HG03432 (cell line): ENCODE measurements at regions not wholly inside any gene's neighbourhood (a gene's known extent, or its start where the extent isn't known, plus 50 kb on each side); places are given as distances from the start of the nearest gene placed in this dataset.

Experiments
- ATAC-seq: cut with Tn5 transposase; IDR thresholded peaks from one replicate; pipeline ENCODE4 v1.9.1; 2021; ENCODE audit warnings: mild to moderate bottlenecking, moderate library complexity; ENCODE audit not compliant: unreplicated experiment

DNA sequence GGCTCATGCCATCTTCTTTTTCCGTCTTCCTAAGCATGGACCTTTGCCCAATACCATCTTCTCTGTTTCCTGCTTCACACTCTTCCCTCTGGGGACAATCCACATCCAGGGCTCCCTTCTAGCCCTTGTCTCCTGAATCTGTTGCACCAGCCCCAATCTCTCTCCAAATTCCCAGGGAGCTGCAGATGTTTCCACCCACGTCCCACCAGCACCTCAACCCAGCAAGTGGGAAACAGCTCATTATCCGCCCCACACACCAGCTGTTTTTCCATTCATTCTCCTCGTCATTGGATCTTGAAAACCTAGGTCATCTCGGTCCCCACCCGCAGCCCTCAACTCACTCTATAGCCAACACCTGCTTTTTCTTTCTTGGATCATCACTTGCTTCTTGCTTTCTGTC, 185.0 kb upstream of the CDYL start:
- ATAC-seq, result no peak

DNA sequence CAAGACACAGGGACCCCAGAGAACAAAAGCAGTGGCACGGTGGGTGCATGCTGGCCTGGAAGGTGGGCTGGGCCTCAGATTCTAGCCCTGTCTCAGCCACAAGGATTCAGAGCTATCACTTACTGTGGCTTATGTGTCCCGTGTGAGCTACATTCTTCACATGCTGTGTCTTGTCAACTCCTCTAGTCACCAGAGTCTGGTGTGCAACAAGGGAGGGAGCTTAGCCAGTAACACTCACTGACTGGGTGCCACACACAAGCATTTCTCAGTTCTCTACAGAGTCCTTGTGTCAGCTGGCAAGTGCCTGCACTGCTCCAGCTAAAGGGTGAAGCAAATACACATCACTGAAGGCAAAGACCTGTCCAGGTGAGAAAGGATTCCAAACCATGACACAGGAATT, 186.9 kb upstream of the CDYL start:
- no peak for ATAC-seq

DNA sequence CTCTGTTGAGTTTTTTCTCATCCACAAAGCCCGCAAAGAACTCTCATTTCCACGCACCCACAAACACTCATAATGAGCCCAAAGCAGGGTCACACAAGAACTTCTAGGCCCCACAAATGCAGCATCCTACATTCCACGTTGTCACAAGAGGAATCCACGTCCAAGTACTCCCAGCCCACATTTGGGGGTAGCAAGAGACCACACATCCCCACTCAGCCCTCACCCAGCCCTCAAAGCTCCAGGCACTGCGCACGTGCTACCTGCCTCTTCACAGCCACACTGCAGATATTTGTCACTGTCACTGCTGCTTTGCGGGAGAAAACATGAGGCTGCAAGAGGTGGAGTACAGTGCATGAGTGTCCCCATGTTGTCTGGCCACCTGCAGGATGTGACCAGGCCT, 187.6 kb upstream of the CDYL start:
- no peak for ATAC-seq

DNA sequence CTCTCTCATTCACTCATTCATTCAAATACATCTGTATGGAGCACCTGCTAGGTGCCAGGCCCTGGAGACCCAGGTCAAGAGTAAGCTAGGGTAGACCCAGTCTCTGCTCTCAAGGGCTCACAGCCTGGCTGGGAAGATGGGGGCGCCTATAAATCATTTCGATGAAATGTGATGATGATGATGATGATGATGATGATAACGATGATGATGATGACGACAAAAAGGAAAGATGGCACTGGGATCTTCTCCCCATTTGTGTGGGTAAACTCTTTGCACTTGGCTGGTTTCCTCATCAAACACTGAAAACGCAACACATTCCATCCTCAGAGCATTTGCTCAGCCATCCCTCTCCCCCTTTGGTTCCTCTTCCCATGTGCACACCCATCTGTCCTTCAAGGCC, 188.0 kb upstream of the CDYL start:
- ATAC-seq, result no peak

DNA sequence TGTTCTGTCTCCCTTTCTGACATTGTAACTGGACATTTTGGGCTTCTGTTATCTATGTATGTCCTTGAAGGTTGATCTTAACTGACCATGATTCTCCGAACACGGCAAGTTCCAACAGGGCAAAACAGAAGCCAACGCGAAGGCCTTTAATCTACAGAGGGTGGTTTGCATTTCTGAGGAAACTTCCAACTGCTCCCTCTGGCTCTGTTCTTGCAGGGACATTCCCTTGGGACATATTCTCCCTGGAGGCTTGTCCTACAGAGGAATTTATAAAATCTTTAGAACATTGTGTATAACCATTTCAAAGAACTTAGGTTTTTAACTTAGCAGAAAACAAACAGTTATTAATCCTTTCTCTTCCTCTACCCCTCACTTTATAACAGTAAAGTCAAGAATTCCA, 189.0 kb upstream of the CDYL start:
- ATAC-seq, result no peak

DNA sequence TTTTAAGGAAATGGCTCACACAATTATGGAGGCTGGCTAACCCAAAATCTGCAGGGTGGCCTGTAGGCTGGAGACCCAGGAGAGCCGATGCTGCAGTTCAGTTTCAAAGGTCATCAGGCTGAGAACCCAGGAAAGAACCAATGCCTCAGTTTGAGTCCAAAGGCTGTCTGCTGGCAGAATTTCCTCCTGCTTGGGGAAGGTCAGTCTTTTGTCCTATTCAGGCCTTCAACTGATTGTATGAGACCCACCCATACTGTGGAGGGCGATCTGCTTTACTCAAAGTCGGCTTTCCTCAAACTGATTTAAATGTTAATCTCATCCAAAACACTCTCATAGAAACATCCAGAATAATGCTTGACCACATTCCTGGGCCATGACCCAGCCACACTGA, 189.7 kb upstream of the CDYL start:
- no peak for ATAC-seq

DNA sequence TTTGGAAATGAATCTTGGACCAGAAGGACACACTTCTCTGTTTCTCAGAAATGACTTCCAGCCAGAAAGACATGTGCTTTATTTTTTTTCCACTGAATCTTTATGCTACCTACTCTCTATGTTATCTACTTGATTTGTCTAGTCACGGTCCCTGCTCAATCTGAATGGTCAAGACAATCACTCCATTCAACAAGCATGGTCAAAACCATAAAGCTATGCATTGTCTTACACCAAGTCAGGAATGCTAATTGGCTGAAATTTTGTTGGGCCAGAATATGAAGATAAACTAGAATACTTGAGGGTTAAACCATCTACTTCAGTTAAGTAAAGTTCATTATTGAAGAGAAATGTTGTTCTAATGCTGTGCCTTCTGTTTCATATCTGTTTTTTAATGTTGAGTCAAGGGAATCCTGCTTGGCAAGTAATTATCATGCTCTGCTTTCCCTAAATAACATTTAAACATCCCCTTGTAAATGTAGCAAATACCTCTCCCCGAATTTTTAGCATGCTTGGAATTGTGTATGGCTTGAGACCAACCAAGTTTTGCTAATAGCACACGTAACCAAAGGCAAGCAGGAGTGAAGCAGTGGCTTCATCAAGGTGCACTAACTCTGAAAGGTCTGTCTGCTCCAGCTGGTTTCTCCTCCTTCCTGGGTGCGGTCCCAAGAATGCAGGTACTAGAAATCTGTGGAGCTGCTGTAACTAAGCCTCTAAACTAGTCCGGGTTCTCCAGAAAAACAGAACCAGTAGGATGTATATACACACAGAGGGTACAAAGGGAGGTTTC, 190.3 kb upstream of the CDYL start:
- ATAC-seq, result no peak

DNA sequence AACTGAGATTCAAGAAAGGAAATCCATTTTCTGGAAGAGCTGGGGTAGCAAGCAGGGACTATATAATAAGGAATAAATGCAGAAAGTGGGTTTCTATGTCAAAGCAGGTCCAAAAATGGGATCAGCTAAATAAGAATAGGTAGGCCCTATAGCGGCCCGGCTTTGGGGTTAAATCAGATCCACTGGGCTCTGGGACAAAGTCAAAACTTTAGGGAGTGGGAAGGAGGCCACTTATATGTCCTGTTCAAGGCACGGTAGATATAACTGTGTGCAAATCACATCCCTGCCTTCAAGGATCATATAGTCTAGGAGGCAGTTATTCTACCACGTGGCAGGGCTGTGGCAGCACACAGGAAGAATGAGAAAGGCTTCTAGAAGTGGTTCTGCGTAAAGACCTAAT, 191.4 kb upstream of the CDYL start:
- ATAC-seq, result no peak

DNA sequence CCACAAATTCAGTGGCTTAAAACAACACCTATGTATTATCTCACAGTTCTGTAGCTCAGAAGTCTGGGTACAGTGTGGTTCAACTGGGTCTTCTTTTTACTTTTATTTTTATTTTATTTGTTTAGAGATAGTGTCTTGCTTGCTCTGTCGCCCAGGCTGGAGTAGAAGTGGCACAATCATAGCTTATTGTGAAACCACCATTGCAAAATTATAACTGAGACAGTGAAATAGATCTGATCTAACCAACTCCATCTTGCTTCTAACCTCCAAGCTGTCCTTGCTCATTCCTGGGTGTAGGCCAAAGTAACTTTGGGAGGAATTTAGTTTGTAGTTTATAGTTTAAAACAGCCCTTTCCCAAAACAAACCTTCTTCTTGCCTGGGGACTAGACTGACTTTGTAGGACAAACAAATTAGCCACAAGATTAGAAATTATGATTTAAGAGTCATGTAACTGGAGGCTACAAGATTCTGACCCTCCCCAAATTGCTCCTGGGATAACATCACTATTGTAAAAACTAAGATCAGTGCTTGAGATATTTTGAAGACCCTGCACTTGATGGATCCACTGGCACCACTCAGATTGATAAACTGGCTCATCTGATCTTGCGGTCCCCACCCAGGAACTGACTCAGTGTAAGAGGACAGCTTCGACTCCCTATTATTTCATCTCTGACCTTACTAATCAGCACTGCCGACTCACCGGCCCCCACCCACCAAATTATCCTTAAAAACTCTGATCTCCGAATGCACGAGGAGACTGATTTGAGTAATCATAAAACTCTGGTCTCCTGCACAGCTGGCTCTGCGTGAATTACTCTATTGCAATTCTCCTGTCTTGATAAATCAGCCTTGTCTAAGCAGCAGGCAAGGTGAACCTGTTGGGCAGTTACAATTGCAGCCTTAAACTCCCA, 193.4 kb upstream of the CDYL start:
- no peak for ATAC-seq

DNA sequence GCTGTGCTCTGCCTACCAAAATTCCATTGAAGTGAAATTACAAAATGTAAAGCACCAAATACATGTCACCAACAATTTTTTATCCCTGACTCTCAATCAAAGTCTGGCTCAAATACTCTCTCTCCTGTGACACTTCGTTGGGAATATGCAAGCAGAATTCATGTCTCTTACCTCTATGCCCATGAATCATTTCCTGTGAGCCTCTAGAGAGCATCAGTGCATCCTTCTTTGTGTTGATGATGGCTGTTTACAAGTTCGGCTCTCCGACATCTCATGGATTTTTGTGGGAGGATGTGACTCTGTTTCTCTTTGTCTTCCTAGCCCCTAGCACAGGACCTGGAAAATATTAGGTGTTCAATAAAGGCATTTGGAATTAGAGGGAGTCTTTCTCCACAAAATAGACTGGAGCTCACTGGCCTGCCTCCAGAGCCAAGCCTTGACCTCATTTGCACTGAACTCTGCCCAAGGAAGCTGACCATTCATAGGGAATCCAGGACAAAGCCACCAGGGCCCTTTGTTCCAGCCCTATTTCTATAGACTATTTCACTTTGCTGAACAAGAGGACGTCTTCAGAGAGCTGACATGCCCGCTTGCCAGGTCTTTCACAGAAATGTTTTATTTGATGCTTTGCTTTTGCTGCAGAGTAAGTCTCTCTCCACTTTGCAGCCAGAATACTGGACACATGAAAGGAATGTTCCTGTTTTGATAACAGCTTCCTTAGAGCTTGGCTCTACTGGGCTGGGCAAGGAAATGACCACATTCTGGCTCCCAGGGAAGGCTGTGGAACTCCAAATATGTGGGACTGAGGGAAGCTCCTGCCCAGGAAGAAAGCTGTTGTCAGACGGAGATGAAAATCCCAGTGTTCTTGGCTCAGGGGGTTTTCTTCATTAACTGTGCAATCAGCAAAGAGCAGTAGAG, 194.5 kb upstream of the CDYL start:
- no peak for ATAC-seq

DNA sequence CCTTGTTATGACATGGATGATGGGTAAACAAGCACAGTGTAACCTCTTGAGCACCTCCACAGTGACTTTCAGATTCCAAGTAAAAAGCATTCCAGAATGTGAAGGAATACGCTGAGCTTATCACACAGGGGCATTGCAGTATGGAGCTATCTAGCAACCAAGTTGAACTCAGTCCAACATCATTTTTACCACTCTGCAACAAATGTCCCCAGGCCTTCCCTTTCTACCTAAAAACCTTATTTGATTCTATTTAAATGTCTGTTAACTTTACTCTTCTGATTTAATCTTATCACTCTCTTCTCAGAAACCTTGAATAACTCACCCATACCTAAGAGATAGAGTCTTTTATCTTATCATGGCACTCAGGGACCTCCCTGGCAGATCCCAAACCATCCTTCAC, 195.8 kb upstream of the CDYL start:
- ATAC-seq, result no peak

DNA sequence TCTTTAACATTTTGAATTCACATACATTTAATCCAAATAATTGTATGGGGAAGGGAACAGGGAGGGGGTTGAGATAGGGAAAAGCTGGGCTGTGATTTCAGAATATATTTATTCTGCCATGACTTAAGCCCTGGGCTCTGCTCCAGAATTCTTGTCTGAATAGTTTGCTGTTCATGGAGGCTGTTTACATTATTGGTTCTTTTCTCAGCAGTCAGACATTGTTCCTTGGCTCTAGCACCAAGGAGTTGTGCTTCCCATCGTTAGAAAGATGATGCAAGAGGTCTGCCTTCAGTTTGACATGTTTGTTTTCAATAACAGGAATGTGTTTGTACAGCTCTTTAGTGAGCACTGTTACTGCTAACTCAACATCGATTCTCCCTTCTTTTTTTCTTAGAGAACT, 198.8 kb upstream of the CDYL start:
- ATAC-seq, result no peak

DNA sequence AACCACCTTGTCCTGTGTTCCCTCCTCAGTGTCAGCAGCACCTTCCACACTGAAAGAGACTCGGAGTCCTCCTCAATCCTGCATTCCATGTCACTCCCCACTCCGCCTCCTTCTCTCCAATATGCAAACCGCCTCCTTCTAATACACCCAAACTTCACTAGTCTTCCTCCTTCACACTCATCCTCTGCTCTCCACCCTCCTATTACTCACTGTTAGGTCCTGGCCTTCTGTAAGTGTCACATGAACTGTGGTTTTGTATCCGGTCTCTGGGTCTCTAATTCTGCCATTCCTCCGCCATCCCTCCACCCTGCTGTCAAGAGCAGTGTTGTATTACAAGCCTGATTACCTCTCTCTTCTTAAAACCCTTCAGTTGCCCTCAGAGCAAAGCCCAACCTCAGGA, 200.5 kb upstream of the CDYL start:
- ATAC-seq, result no peak

DNA sequence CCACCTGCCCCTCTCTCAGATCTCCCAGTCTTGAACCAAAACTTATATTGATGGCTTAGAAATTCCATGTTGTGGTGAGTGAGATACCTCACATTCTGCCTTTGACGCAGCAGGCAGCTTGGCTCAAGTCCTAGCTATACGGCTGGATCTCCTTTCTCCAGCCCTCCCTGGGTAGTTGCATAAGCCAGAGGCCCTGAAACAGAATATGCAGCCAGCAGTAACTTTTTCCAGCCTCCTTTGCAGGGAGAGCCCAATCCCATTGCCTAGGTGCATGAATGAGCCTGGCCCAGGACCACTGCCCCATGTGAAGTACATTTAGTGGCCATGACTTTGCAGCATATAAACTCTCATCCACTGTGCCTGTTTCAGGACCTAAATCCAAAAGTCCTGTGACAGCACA, 202.2 kb upstream of the CDYL start:
- ATAC-seq, result no peak

DNA sequence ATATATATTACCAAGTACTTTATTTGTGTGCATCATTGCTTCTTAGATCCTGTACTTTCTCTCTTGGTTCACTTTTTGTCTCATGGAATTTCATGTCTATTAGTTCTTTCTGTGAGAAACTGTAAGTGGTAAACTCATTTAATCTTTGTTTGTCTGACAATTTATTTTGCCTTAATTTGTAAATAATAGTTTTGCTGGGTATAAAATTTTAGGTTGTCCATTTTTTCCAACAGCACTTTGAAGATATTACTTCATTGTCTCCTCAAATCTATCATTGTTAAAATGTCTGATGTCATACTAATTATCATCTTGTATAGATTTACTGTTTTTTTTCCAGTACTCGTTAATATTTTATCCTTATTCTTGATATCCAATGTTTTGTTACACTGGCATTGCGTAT, 205.2 kb upstream of the CDYL start:
- ATAC-seq, result no peak

DNA sequence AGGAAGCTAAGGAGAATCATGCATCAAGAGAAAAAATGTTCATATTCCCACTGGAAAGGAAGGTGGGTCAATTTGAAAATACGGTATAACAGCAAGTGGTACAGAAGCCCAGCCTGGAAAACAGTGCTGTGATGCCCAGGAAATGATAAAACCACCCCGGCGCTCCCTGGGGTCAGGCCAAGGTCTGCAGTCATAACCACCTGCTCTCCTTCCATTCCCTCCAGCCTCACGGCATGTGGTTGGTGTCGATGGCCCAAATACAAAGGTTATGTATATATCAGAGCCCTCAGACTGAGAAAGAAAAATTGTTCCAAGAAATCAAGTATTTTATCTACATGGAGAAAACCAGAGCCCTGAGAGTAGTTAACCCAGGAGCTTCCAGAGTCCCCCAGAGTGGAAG, 208.1 kb upstream of the CDYL start:
- no peak for ATAC-seq

DNA sequence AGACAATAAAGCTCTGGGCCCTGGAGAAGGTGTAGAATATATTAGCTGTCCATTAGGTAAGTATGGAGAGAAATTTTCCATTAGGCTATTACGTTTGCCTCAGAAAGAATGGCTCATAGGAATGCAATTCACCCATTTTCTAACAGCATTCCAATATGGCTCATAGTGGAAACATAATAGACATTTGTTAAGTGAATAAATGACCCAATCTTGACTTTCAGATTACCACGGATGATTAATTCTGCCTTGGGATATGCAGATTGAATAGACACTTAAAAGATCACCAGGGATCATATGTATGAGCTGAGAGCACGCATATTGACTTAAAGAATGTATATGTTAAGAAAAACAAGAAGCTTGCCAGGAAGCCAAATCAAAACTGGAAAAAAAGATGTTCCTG, 209.1 kb upstream of the CDYL start:
- ATAC-seq, result no peak

DNA sequence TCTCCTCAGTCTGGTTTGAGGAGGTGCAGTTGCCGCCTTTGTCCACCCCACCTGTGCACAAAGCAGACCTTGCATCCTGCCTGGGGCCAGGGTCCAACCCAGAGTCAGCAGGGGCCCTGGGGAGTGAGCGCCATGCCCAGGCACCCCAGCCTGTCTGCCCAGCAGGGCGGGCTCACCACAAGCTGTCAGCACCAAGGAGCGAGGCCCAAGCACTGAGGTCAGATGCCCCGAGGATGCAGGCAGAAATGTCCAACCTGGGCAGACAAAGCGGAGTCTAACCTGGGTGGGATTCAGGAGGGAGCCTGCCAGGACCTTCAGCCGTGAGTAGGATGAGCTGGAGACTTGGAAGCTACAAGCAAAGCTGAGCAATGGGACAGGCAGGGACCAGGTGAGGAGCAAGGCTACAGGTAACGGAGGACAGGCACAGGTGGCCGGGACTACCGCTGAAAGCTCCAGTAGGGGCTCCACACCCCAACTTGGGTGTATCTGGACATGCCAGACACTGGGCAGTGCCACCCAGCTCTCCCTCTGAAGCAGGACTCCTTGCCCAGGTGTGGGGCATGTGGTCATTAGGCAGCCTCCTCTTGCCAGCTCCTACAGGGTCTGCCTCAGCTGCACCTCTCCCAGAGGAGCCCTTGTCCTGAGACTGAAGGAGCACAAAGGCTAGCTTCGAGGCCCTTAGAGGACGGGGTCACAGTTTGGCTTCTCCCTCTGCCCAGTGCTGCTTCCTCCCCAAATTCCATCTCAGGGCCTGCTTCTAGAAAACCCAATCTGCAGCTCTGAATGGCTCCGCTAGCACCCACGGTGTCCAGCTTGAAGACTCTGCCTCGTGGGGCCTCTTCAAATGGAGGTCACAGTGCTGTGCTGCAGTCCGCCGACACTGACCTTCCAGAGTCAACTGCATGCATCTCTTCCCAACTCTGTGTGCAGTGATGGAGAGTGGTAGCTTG, 210.6 kb upstream of the CDYL start:
- no peak for ATAC-seq

DNA sequence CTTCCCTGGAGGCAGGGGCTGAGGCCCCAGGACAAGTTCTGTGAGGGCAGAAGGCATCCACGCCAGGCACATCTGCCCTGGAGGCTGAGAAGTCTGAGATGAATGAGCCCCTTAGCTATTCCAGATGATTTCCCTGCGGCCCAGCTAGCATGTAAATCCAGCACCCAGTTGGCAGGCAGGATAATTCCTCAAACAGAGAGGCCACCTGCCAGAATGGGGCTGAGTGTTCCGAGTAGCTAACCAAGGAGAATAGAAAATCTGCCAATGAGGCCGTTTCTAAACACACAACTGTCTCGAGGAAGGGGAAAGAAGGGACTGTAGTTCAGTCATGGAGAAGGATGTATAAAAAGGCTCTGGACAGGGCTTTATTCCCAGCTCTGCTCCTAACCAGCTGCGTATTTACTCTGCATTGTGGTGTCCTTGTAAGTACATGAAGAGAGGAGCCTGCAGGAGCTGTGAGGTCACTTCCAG, 211.4 kb upstream of the CDYL start:
- no peak for ATAC-seq

DNA sequence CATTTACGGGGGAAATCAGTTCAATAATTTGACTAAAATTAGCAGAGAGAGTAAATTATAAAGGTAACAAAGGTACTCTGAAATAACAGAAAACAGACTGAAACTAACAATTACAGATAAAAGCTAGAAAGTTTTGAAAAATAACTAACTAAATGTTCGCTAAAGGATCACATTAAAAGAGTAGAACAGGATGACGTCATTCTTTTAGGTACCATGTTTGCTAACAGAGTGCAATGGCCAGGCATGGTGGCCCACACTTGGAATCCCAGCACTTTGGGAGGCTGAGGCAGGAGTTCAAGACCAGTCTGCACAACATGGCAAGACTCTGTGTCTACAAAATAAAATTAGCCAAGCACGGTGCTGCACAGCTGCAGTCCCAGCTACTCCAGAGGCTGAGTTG, 212.3 kb upstream of the CDYL start:
- ATAC-seq, result no peak
